Smooth muscle cell (in vitro differentiated cells): ENCODE measurements at regions not wholly inside any gene's neighbourhood (a gene's known extent, or its start where the extent isn't known, plus 50 kb on each side); places are given as distances from the start of the nearest gene placed in this dataset.

Experiments used
- DNase-seq: peaks from one replicate; lab custom pipeline; 2025; ENCODE audit not compliant: unreplicated experiment; lab: John Stamatoyannopoulos, UW
- H2AFZ ChIP-seq: fragments of 200-600 bp; sonication (generic); 2 replicates; pipeline ENCODE4 v1.6.0; 2016; ENCODE audit warnings: antibody characterized with exemption, low read depth, mild to moderate bottlenecking
- H3F3A ChIP-seq: fragments of 200-600 bp; sonication (generic); 2 replicates; pipeline ENCODE4 v1.6.0; 2017; ENCODE audit warnings: antibody characterized with exemption, low read depth
- H3K27ac ChIP-seq: fragments of 200-600 bp; sonication (generic); 2 replicates; pipeline ENCODE4 v1.5.1; 2016; ENCODE audit warnings: low read depth, mild to moderate bottlenecking
- H3K27me3 ChIP-seq: fragments of 200-600 bp; sonication (generic); 2 replicates; pipeline ENCODE4 v1.6.1; 2016; ENCODE audit warnings: low read depth, mild to moderate bottlenecking
- H3K36me3 ChIP-seq: fragments of 200-600 bp; sonication (generic); 2 replicates; pipeline ENCODE4 v1.5.1; 2016; ENCODE audit warnings: low read depth
- H3K4me1 ChIP-seq: fragments of 200-600 bp; sonication (generic); 2 replicates; pipeline ENCODE4 v1.5.1; 2016; ENCODE audit warnings: low read depth
- H3K4me2 ChIP-seq: fragments of 200-600 bp; sonication (generic); 2 replicates; pipeline ENCODE4 v1.6.0; 2016; ENCODE audit warnings: mild to moderate bottlenecking
- H3K4me3 ChIP-seq: fragments of 200-600 bp; sonication (generic); 2 replicates; pipeline ENCODE4 v1.5.1; 2016; ENCODE audit warnings: mild to moderate bottlenecking
- H3K79me2 ChIP-seq: fragments of 200-600 bp; sonication (generic); 2 replicates; pipeline ENCODE4 v1.6.0; 2016; ENCODE audit warnings: low read depth, mild to moderate bottlenecking
- H3K9ac ChIP-seq: fragments of 200-600 bp; sonication (generic); 2 replicates; pipeline ENCODE4 v1.6.0; 2016; ENCODE audit warnings: low read depth
- H3K9me3 ChIP-seq: fragments of 200-600 bp; sonication (generic); replicated peaks from 2 replicates; pipeline ENCODE4 v1.5.1; 2016; ENCODE audit warnings: low read depth
- H4K20me1 ChIP-seq: fragments of 200-600 bp; sonication (generic); 2 replicates; pipeline ENCODE4 v1.6.0; 2016; ENCODE audit warnings: low read depth
- WGBS: methylation state at CpG from one replicate; pipeline ENCODE4 v1.1.7; 2016; ENCODE audit warnings: low lambda C conversion rate; 5-methylcytosine and 5-hydroxymethylcytosine counted together
- TF ChIP-seq, protein P1 (sequence below): fragments of 200-600 bp; sonication (generic); IDR thresholded peaks from 2 replicates; pipeline ENCODE4 v1.5.1; 2017; ENCODE audit warnings: borderline replicate concordance, mild to moderate bottlenecking, antibody characterized with exemption; ENCODE audit not compliant: insufficient read depth, poor library complexity, severe bottlenecking

DNA sequence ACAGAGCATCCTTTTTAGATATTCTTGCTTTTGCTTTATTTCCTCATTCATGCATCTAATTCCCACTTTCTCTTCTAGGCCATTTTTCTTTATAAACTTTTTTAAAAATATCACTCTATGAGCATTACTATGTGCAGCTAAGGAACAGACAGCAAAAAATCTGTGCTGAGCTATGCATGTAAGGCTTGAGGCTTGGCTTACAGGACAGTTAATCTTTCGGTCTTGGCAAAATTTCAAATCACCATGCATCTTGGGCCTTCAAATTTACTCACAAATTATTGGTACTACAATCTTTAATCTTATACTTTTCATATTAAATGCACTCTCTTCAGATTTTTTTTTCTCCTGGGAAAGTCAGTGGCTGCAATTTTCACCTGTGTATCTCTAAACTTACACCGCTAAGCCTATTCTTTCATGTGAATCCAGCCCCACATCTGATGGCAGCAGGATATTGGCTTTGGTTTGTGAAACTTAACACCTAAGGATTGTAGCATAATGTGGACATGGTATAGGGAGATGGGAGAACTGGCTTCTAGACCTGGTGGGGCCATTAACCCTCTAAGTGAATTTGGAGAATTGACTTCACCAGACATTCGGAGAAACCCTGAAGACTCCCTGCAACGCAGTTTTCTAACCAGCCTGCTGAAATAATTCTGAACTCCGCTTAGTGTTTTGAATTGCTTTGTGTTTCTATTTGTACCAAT lies 278.3 kb downstream of the SPRY1 start:
- H3K27ac ChIP-seq: no peak overlapping the region
- no peak overlapping the region for H2AFZ ChIP-seq
- no peaks in the 10 kb centered on the region for H3K79me2 ChIP-seq
- H3K4me1 ChIP-seq: no peaks in the 10 kb centered on the region
- H3K4me2 ChIP-seq: no peak overlapping the region
- H3K4me3 ChIP-seq: no peak overlapping the region
- no peaks in the 10 kb centered on the region for H3K36me3 ChIP-seq
- TF ChIP-seq, protein P1, sequence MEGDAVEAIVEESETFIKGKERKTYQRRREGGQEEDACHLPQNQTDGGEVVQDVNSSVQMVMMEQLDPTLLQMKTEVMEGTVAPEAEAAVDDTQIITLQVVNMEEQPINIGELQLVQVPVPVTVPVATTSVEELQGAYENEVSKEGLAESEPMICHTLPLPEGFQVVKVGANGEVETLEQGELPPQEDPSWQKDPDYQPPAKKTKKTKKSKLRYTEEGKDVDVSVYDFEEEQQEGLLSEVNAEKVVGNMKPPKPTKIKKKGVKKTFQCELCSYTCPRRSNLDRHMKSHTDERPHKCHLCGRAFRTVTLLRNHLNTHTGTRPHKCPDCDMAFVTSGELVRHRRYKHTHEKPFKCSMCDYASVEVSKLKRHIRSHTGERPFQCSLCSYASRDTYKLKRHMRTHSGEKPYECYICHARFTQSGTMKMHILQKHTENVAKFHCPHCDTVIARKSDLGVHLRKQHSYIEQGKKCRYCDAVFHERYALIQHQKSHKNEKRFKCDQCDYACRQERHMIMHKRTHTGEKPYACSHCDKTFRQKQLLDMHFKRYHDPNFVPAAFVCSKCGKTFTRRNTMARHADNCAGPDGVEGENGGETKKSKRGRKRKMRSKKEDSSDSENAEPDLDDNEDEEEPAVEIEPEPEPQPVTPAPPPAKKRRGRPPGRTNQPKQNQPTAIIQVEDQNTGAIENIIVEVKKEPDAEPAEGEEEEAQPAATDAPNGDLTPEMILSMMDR: no peak
- no peaks in the 10 kb centered on the region for H3F3A ChIP-seq
- no peaks in the 10 kb centered on the region for H3K27me3 ChIP-seq
- no peak for DNase-seq
- 93% methylated on average over 5 of the region's 5 CpGs for WGBS
- H3K9ac ChIP-seq: no peak overlapping the region
- no peaks in the 10 kb centered on the region for H3K9me3 ChIP-seq
- H4K20me1 ChIP-seq: no peaks in the 10 kb centered on the region

- no peaks in the 10 kb centered on the region for H3K9me3 ChIP-seq
- no peaks in the 10 kb centered on the region for H3K36me3 ChIP-seq
- H3K4me1 ChIP-seq: no peaks in the 10 kb centered on the region
- H3K27me3 ChIP-seq: no peaks in the 10 kb centered on the region
- no peaks in the 10 kb centered on the region for H3K79me2 ChIP-seq
- no peak overlapping the region for H3K4me3 ChIP-seq
- H3K27ac ChIP-seq: no peak overlapping the region
- no peak overlapping the region for H3K9ac ChIP-seq
- H4K20me1 ChIP-seq: no peaks in the 10 kb centered on the region
- WGBS: 91% methylated on average over 1 of the region's 1 CpG
- H3F3A ChIP-seq: no peaks in the 10 kb centered on the region
- H3K4me2 ChIP-seq: no peak overlapping the region
- no peak for DNase-seq
- H2AFZ ChIP-seq: peak overlapping the region; percentile 32
- TF ChIP-seq, protein P1: no peak
Measured at GRCh38 chr4:123675567-123675966, 279.0 kb downstream of the SPRY1 start.

- WGBS: 96% methylated on average over 5 of the region's 5 CpGs
- Histone ChIP-seq H3K4me2 (no peak overlapping the region), H3K4me3 (no peak overlapping the region), H4K20me1 (no peaks in the 10 kb centered on the region), H3K27ac (no peak overlapping the region), H3K79me2 (no peaks in the 10 kb centered on the region), H3K9ac (no peak overlapping the region), H3K27me3 (no peaks in the 10 kb centered on the region), H3K4me1 (no peaks in the 10 kb centered on the region), H3F3A (no peaks in the 10 kb centered on the region), H2AFZ (no peak overlapping the region), H3K36me3 (no peaks in the 10 kb centered on the region), H3K9me3 (no peaks in the 10 kb centered on the region)
- no peak for DNase-seq
- TF ChIP-seq, protein P1: no peak
Measured at GRCh38 chr4:123676071-123676889, 279.7 kb downstream of the SPRY1 start.
